HCT116 (cell line): ENCODE measurements at regions not wholly inside any gene's neighbourhood (a gene's known extent, or its start where the extent isn't known, plus 50 kb on each side); places are given as distances from the start of the nearest gene placed in this dataset.

Source experiments
- ATAC-seq: fragments of 200-7000 bp; cut with Tn5 transposase; 2 replicates; pipeline ENCODE4 v1.9.1; 2020; ENCODE audit warnings: mild to moderate bottlenecking, moderate library complexity
- BruUV-seq: library from RNA; stranded (reverse); fragments of 400-500 nt; replicated peaks from 2 replicates; lab custom pipeline; 2021; lab: Mats Ljungman, UMichigan
- CTCF ChIA-PET: fragments of 300-600 bp; sonication (Branson Sonifier 250); formaldehyde crosslinking; loops from one replicate; lab custom pipeline; 2021; ENCODE audit warnings: antibody characterized with exemption; lab: Charles Lee
- POLR2A ChIA-PET: fragments of 300-600, 350-600 bp; sonication (Branson Sonifier 250); formaldehyde crosslinking; loops from one replicate; lab custom pipeline; 2021; ENCODE audit warnings: antibody characterized with exemption; lab: Charles Lee
- RAD21 ChIA-PET, 2 experiments: fragments of 300-600 bp; sonication (Branson Sonifier 250); formaldehyde crosslinking; loops; one replicate each; lab custom pipeline; 2023; ENCODE audit warnings: low total read pairs in 2 of 2; ENCODE audit not compliant: uncharacterized antibody in 2 of 2, unreplicated experiment in 2 of 2, low non-redundant PET in 1 of 2; lab: Charles Lee
- DNase-seq: peaks from one replicate; pipeline ENCODE4 v3.0.0-alpha.2; 2010; ENCODE audit warnings: low read depth, low spot score
- H2AFZ ChIP-seq: fragments of 200-600 bp; shearing (Covaris generic), sonication (generic); 2 replicates; pipeline ENCODE4 v1.6.1; 2017; ENCODE audit warnings: low read depth, mixed run types, mixed read lengths, antibody characterized with exemption, low read length; ENCODE audit not compliant: poor library complexity, severe bottlenecking
- H3K27ac ChIP-seq: 2 replicates; pipeline ENCODE4 v1.5.1; 2012; ENCODE audit warnings: low read depth, low read length
- H3K27me3 ChIP-seq: fragments of 200-600 bp; sonication (generic); 2 replicates; pipeline ENCODE4 v1.6.1; 2016; ENCODE audit warnings: mixed run types, low read length, mixed read lengths; ENCODE audit not compliant: insufficient read depth
- H3K36me3 ChIP-seq, 2 experiments: fragments of 200-500 bp in 1 of 2; fragments of 200-600 bp in 1 of 2; sonication (Bioruptor generic) in 1 of 2; sonication (generic) in 1 of 2; 2 replicates each; pipeline versions ENCODE4 v1.5.1 to v1.6.1; 2014 to 2016; ENCODE audit warnings: low read length in 2 of 2, inconsistent platforms in 1 of 2, mixed read lengths in 1 of 2, mixed run types in 1 of 2; ENCODE audit not compliant: insufficient read depth in 2 of 2, control insufficient read depth in 1 of 2
- H3K4me1 ChIP-seq, 2 experiments: fragments of 200-600 bp in 1 of 2; sonication (generic) in 1 of 2; 2 replicates each; pipeline versions ENCODE4 v1.5.1 to v1.6.1; 2012 to 2017; ENCODE audit warnings: low read length in 2 of 2, inconsistent platforms in 1 of 2, mild to moderate bottlenecking in 1 of 2, mixed read lengths in 1 of 2, mixed run types in 1 of 2, moderate library complexity in 1 of 2; ENCODE audit not compliant: insufficient read depth in 2 of 2, control insufficient read depth in 1 of 2
- H3K4me2 ChIP-seq: fragments of 200-600 bp; sonication (generic); 2 replicates; pipeline ENCODE4 v1.6.1; 2017; ENCODE audit warnings: mixed run types, low read length, mixed read lengths
- H3K4me3 ChIP-seq, 2 experiments: fragments of 200-600 bp in 1 of 2; sonication (generic) in 1 of 2; replicated peaks in 1 of 2; 2 replicates each; pipeline ENCODE4 v1.5.1; 2011 to 2016; ENCODE audit warnings: low read length in 2 of 2, control low read depth in 1 of 2, low read depth in 1 of 2, mild to moderate bottlenecking in 1 of 2, mixed read lengths in 1 of 2, mixed run types in 1 of 2
- H3K79me2 ChIP-seq: fragments of 200-600 bp; sonication (generic); 2 replicates; pipeline ENCODE4 v1.6.1; 2017; ENCODE audit warnings: mild to moderate bottlenecking, mixed run types, low read length, moderate library complexity, mixed read lengths; ENCODE audit not compliant: insufficient read depth
- H3K9ac ChIP-seq: fragments of 200-600 bp; sonication (generic); 2 replicates; pipeline ENCODE4 v1.6.1; 2016; ENCODE audit warnings: low read length, mixed read lengths
- H3K9me2 ChIP-seq: fragments of 200-600 bp; sonication (generic), shearing (Covaris generic); 2 replicates; pipeline ENCODE4 v1.6.1; 2017; ENCODE audit warnings: mixed run types, mild to moderate bottlenecking, moderate library complexity; ENCODE audit not compliant: insufficient read depth
- H3K9me3 ChIP-seq, 2 experiments: fragments of 200-500 bp in 1 of 2; fragments of 200-600 bp in 1 of 2; sonication (Bioruptor generic) in 1 of 2; sonication (generic) in 1 of 2; 2 replicates each; pipeline ENCODE4 v1.6.1; 2014 to 2017; ENCODE audit warnings: low read length in 2 of 2, mixed read lengths in 2 of 2, inconsistent platforms in 1 of 2, low read depth in 1 of 2, mild to moderate bottlenecking in 1 of 2, mixed run types in 1 of 2, moderate library complexity in 1 of 2; ENCODE audit not compliant: control insufficient read depth in 1 of 2, insufficient read depth in 1 of 2
- H4K20me1 ChIP-seq: fragments of 200-600 bp; sonication (generic), shearing (Covaris generic); 2 replicates; pipeline ENCODE4 v1.6.1; 2017; ENCODE audit warnings: mixed run types, mild to moderate bottlenecking, moderate library complexity; ENCODE audit not compliant: insufficient read depth
- CTCF ChIP-seq, 3 experiments: fragments of 200-600 bp in 1 of 3; sonication (generic) in 1 of 3; IDR thresholded peaks in 2 of 3; conservative IDR thresholded peaks in 1 of 3; 2 replicates each; pipeline ENCODE4 v1.5.1; 2012 to 2017; ENCODE audit warnings: low read depth in 2 of 3, low read length in 2 of 3, antibody characterized with exemption in 1 of 3, borderline replicate concordance in 1 of 3, control low read depth in 1 of 3, mild to moderate bottlenecking in 1 of 3, mixed read lengths in 1 of 3, mixed run types in 1 of 3, moderate library complexity in 1 of 3; ENCODE audit not compliant: insufficient read depth in 1 of 3
- EGR1 ChIP-seq: IDR thresholded peaks from 2 replicates; pipeline ENCODE4 v1.6.1; 2012; ENCODE audit warnings: low read depth
- ELF1 ChIP-seq: IDR thresholded peaks from 2 replicates; pipeline ENCODE4 v1.6.1; 2012; ENCODE audit warnings: low read depth, borderline replicate concordance
- EZH2phosphoT487 ChIP-seq: fragments of 200-600 bp; IDR thresholded peaks from 2 replicates; pipeline ENCODE4 v1.6.1; 2018; ENCODE audit warnings: antibody characterized with exemption, borderline replicate concordance
- JUND ChIP-seq: IDR thresholded peaks from 2 replicates; pipeline ENCODE4 v1.6.1; 2012
- POLR2AphosphoS5 ChIP-seq: IDR thresholded peaks from 2 replicates; pipeline ENCODE4 v1.6.1; 2011; ENCODE audit warnings: mild to moderate bottlenecking, low read depth, low read length, moderate library complexity
- REST ChIP-seq: IDR thresholded peaks from 2 replicates; pipeline ENCODE4 v1.6.1; 2012; ENCODE audit warnings: low read depth
- SIN3A ChIP-seq: IDR thresholded peaks from 2 replicates; pipeline ENCODE4 v1.6.1; 2012; ENCODE audit warnings: low read depth
- SP1 ChIP-seq: IDR thresholded peaks from 2 replicates; pipeline ENCODE4 v1.6.1; 2012; ENCODE audit warnings: low read depth
- SRF ChIP-seq: IDR thresholded peaks from 2 replicates; pipeline ENCODE4 v1.6.1; 2012; ENCODE audit warnings: low read depth
- TCF7L2 ChIP-seq: IDR thresholded peaks from 2 replicates; pipeline ENCODE4 v1.7.0; 2011; ENCODE audit warnings: borderline replicate concordance, inconsistent platforms; ENCODE audit not compliant: insufficient read depth, insufficient read length; ENCODE audit errors: extremely low read depth
- ZNF274 ChIP-seq: fragments of 200-500 bp; sonication (Bioruptor generic); IDR thresholded peaks from 2 replicates; pipeline ENCODE4 v1.6.1; 2014; ENCODE audit warnings: mild to moderate bottlenecking, low read depth, low read length, inconsistent platforms
- intact Hi-C: fragments of 100-400 bp; cut with micrococcal nuclease; formaldehyde crosslinking; loops from 2 replicates; pipeline ENCODE4 v1.10.0; 2022

GRCh38 chr2:217049422-217049821 is 189.6 kb upstream of the TNP1 start:
- H3K9ac ChIP-seq = no peak overlapping the region
- DNase-seq (no peak), ATAC-seq (no peak)
- H3K4me1 ChIP-seq = no peaks in the 10 kb centered on the region
- no peak overlapping the region for H3K4me2 ChIP-seq
- H3K79me2 ChIP-seq = no peaks in the 10 kb centered on the region
- no peaks in the 10 kb centered on the region for H3K36me3 ChIP-seq
- no peak overlapping the region for H2AFZ ChIP-seq
- CTCF ChIA-PET = no interaction called here
- no peak overlapping the region for H3K27ac ChIP-seq
- BruUV-seq = no TSS peak
- POLR2A ChIA-PET = no interaction called here
- peaks cover 48% of the 10 kb centered on the region for H3K27me3 ChIP-seq
- H3K9me2 ChIP-seq = no peaks in the 10 kb centered on the region
- no peaks in the 10 kb centered on the region for H3K9me3 ChIP-seq
- intact Hi-C loops = no loop called here
- no peak overlapping the region for H3K4me3 ChIP-seq
- no peaks in the 10 kb centered on the region for H4K20me1 ChIP-seq
- no peak for TF ChIP-seq SIN3A
- TF ChIP-seq CTCF (IDR thresholded peaks at IDR 0.05 in 2 of 3, conservative IDR thresholded peaks at IDR 0.05 in 1 of 3; ENCODE audit: borderline replicate concordance in 1 of 3, insufficient read depth in 1 of 3, low read depth in 2 of 3, low read length in 2 of 3) = no peak
- TF ChIP-seq REST = no peak
- TF ChIP-seq SP1 = no peak
- no peak for TF ChIP-seq TCF7L2
- TF ChIP-seq ELF1 = no peak
- no peak for TF ChIP-seq EGR1
- no peak for TF ChIP-seq EZH2phosphoT487
- no peak for TF ChIP-seq POLR2AphosphoS5
- TF ChIP-seq JUND = no peak
- no peak for TF ChIP-seq SRF
- no peak for TF ChIP-seq ZNF274
- TF ChIP-seq, all 23 proteins: peak for 0
- RAD21 ChIA-PET = no interaction called here
